ENCODE measurements at regions not wholly inside any gene's neighbourhood (a gene's known extent, or its start where the extent isn't known, plus 50 kb on each side); places are given as distances from the start of the nearest gene placed in this dataset.

- TF ChIP-seq CTCF (IDR thresholded peaks at IDR 0.05; ENCODE audit: low read depth, low read length, poor library complexity, severe bottlenecking) (no peak), EZH2phosphoT487 (IDR thresholded peaks at IDR 0.05; ENCODE audit: borderline replicate concordance, low read length) (no peak)
These were observed 689.2 kb upstream of the SLIT2 start for GRCh38 chr4:19562456-19562855.

Data from DOHH2 (cell line).